ENCODE measurements at regions not wholly inside any gene's neighbourhood (a gene's known extent, or its start where the extent isn't known, plus 50 kb on each side); places are given as distances from the start of the nearest gene placed in this dataset.

DNA sequence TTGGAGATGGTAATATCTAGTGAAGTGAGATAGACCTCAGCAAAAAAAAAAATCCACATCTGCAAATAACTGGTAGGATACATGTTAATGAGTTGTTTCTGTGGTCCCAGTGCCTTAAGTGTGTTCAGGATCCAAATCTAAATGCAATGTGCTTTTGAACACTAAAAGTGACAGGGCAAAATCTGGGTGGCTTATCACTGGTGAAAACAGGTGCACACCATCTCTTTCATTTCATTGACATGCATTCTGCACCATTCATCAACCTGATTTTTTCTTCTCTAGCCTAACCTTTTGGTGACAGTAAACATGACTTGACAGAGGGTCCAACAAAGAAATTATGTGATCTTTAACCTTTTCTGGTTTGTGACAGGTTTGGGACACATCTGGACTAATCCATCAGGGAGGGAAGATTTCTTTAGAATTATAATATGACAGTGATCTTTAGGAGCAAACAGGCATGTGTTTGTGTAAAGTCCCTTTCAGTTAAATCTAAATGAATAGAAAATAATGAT is 201.6 kb upstream of the NEGR1 start:
- Histone ChIP-seq H3K9me3 (replicated peaks in 1 of 2; ENCODE audit: control insufficient read depth in 1 of 2, insufficient read depth in 1 of 2, low read length in 2 of 2) (peaks cover 13 to 14% of the 10 kb centered on the region in 2 donors), H3K9ac (ENCODE audit: insufficient read depth, low read length, poor library complexity, severe bottlenecking) (no peak overlapping the region), H3K79me2 (ENCODE audit: insufficient read depth, low read length) (no peaks in the 10 kb centered on the region), H3K36me3 (replicated peaks in 1 of 2; ENCODE audit: control insufficient read depth in 1 of 2, insufficient read depth in 2 of 2, low read length in 2 of 2) (no peaks in the 10 kb centered on the region), H3K4me3 (replicated peaks in 1 of 3; ENCODE audit: low read depth in 2 of 3, low read length in 3 of 3) (no peak overlapping the region), H4K20me1 (ENCODE audit: insufficient read depth, low read length) (no peaks in the 10 kb centered on the region), H3K4me2 (replicated peaks; ENCODE audit: extremely low read depth, low read length, poor library complexity, severe bottlenecking) (no peak overlapping the region), H3K27me3 (ENCODE audit: control insufficient read depth in 2 of 2, insufficient read depth in 2 of 2, low read length in 2 of 2) (no peaks in the 10 kb centered on the region), H2AFZ (ENCODE audit: insufficient read depth, low read depth, low read length, poor library complexity, severe bottlenecking) (no peak overlapping the region), H3K27ac (ENCODE audit: low read depth in 1 of 2, low read length in 2 of 2) (no peak overlapping the region), H3K4me1 (ENCODE audit: control insufficient read depth in 1 of 2, insufficient read depth in 2 of 2, low read length in 2 of 2) (no peaks in the 10 kb centered on the region)
- Mint-ChIP-seq H3K4me1 (no peaks in the 10 kb centered on the region), H3K36me3 (no peaks in the 10 kb centered on the region), H3K27ac (no peak overlapping the region), H3K9me3 (peaks cover 2 to 21% (median 17%) of the 10 kb centered on the region in 7 donors), H3K27me3 (ENCODE audit: low read depth in 3 of 3) (no peaks in the 10 kb centered on the region), H3K4me3 (no peak overlapping the region)
- TF ChIP-seq, protein P1, sequence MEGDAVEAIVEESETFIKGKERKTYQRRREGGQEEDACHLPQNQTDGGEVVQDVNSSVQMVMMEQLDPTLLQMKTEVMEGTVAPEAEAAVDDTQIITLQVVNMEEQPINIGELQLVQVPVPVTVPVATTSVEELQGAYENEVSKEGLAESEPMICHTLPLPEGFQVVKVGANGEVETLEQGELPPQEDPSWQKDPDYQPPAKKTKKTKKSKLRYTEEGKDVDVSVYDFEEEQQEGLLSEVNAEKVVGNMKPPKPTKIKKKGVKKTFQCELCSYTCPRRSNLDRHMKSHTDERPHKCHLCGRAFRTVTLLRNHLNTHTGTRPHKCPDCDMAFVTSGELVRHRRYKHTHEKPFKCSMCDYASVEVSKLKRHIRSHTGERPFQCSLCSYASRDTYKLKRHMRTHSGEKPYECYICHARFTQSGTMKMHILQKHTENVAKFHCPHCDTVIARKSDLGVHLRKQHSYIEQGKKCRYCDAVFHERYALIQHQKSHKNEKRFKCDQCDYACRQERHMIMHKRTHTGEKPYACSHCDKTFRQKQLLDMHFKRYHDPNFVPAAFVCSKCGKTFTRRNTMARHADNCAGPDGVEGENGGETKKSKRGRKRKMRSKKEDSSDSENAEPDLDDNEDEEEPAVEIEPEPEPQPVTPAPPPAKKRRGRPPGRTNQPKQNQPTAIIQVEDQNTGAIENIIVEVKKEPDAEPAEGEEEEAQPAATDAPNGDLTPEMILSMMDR (IDR thresholded peaks at IDR 0.05) = no peak
- DNase-seq = no peak
- intact Hi-C loops (cut with micrococcal nuclease) = no loop called here

DNA sequence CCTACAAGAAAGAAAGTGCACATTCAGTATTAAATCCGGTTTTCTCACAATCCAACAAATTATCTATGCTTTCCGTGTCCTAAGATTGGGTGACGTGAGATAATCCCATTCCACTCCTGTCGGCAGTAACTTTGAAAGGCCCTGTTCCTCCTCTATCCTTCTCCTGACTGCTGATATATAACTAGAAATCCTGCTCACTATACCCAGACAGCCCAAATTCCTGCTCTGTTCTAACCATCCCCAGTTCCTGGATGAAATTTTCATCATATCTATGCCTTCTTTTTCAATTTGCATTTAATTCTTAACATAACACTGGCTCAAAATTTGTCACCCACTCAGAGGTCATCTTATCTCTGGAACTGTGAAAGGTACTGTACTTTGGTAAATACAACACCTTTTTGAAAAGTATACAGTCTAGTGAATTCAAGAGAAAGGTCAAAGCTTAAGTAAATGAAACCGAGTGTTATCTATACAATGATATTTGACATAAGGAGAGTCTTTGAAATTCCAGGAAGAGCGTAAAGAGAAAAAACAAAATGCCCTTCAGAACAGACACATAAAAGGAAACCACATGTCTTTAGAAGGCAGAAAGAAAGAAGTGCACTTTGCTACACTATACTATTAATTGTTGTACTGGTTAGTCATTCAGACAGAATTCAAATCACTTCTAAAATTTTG is 200.5 kb upstream of the NEGR1 start:
- no peaks in the 10 kb centered on the region for H3K4me1 Mint-ChIP-seq
- no peaks in the 10 kb centered on the region for H3K36me3 Mint-ChIP-seq

More for the DNA sequence above, 200.5 kb upstream of the NEGR1 start:
- H3K27ac Mint-ChIP-seq = no peak overlapping the region
- Histone ChIP-seq H3K9ac (ENCODE audit: insufficient read depth, low read length, poor library complexity, severe bottlenecking) (no peak overlapping the region), H3K9me3 (replicated peaks in 1 of 2; ENCODE audit: control insufficient read depth in 1 of 2, insufficient read depth in 1 of 2, low read length in 2 of 2) (peaks cover 14% of the 10 kb centered on the region in 2 donors), H3K4me2 (replicated peaks; ENCODE audit: extremely low read depth, low read length, poor library complexity, severe bottlenecking) (no peak overlapping the region), H4K20me1 (ENCODE audit: insufficient read depth, low read length) (no peaks in the 10 kb centered on the region), H3K4me1 (ENCODE audit: control insufficient read depth in 1 of 2, insufficient read depth in 2 of 2, low read length in 2 of 2) (no peaks in the 10 kb centered on the region), H2AFZ (ENCODE audit: insufficient read depth, low read depth, low read length, poor library complexity, severe bottlenecking) (no peak overlapping the region), H3K79me2 (ENCODE audit: insufficient read depth, low read length) (no peaks in the 10 kb centered on the region), H3K36me3 (replicated peaks in 1 of 2; ENCODE audit: control insufficient read depth in 1 of 2, insufficient read depth in 2 of 2, low read length in 2 of 2) (no peaks in the 10 kb centered on the region), H3K27me3 (ENCODE audit: control insufficient read depth in 2 of 2, insufficient read depth in 2 of 2, low read length in 2 of 2) (no peaks in the 10 kb centered on the region), H3K4me3 (replicated peaks in 1 of 3; ENCODE audit: low read depth in 2 of 3, low read length in 3 of 3) (no peak overlapping the region), H3K27ac (ENCODE audit: low read depth in 1 of 2, low read length in 2 of 2) (no peak overlapping the region)
- intact Hi-C loops (cut with micrococcal nuclease) = no loop called here
- TF ChIP-seq, protein P1 (IDR thresholded peaks at IDR 0.05) = no peak
- peaks cover 3 to 25% (median 17%) of the 10 kb centered on the region in 7 donors for H3K9me3 Mint-ChIP-seq
- no peak for DNase-seq
- 97% methylated on average over 3 of the region's 6 CpGs for WGBS (ENCODE audit: insufficient coverage)
- H3K4me3 Mint-ChIP-seq = no peak overlapping the region
- no peaks in the 10 kb centered on the region for H3K27me3 Mint-ChIP-seq (ENCODE audit: low read depth in 3 of 3)
